PC-9 (cell line): ENCODE measurements at regions not wholly inside any gene's neighbourhood (a gene's known extent, or its start where the extent isn't known, plus 50 kb on each side); places are given as distances from the start of the nearest gene placed in this dataset.

Source experiments
- CTCF ChIP-seq: fragments of 200-600 bp; sonication (generic); conservative IDR thresholded peaks from 2 replicates; pipeline ENCODE4 v1.6.1; 2017; ENCODE audit warnings: mixed run types, antibody characterized with exemption, mild to moderate bottlenecking, moderate library complexity
- EZH2 ChIP-seq: fragments of 200-600 bp; sonication (generic); IDR thresholded peaks from 2 replicates; pipeline ENCODE4 v1.8.0; 2017; ENCODE audit warnings: antibody characterized with exemption, low read depth

GRCh38 chr11:92917927-92918326, 51.5 kb upstream of the MTNR1B start:
- no peak for TF ChIP-seq CTCF
- no peak for TF ChIP-seq EZH2
